ENCODE measurements at regions not wholly inside any gene's neighbourhood (a gene's known extent, or its start where the extent isn't known, plus 50 kb on each side); places are given as distances from the start of the nearest gene placed in this dataset.
A peak's percentile ranks its signal among the peaks of the same experiment; 100 is the strongest.

- POLR2A ChIA-PET: interaction anchor here (0.5 kb wide), 1 partner anchor 899 kb away, joined by 3 read pairs; no protein-coding TSS in a partner anchor
- no TSS peak for BruUV-seq (replicated peaks)
- H3K9me1 ChIP-seq (ENCODE audit: control insufficient read depth, insufficient read depth, low read length): no peaks in the 10 kb centered on the region
- TF ChIP-seq C11orf30 (IDR thresholded peaks at IDR 0.05; ENCODE audit: low read depth): peak; percentile 36; the same call in 1 of the 2 replicates
- TF ChIP-seq ZKSCAN1 (IDR thresholded peaks at IDR 0.05; ENCODE audit: low read depth, low read length): 0 out of 2 replicates have a peak, but pooled peaks have one; percentile 17
- TF ChIP-seq ZBTB7A (IDR thresholded peaks at IDR 0.05; ENCODE audit: borderline replicate concordance, control insufficient read depth, low read depth, low read length): no peak
- no peak for TF ChIP-seq CC2D1A (IDR thresholded peaks at IDR 0.05)
- TF ChIP-seq CEBPG (CRISPR knock-in tag; IDR thresholded peaks at IDR 0.05): 0 out of 2 replicates have a peak, but pooled peaks have one; percentile 6
- TF ChIP-seq CEBPG (tag; conservative IDR thresholded peaks at IDR 0.05 in 1 of 2, IDR thresholded peaks at IDR 0.05 in 1 of 2): no peak
- TF ChIP-seq POLR2AphosphoS2 (IDR thresholded peaks at IDR 0.05; ENCODE audit: low read length): no peak
- TF ChIP-seq NONO (IDR thresholded peaks at IDR 0.05; ENCODE audit: low read depth in 2 of 2, low read length in 1 of 2): no peak
- no peak for TF ChIP-seq PRPF4 (IDR thresholded peaks at IDR 0.05; ENCODE audit: insufficient read depth, low read depth, low read length, poor library complexity, severe bottlenecking)
- TF ChIP-seq MAFG (tag; conservative IDR thresholded peaks at IDR 0.05): peak; percentile 30; the same call in 1 of the 2 replicates
- 0 out of 2 replicates have a peak, but pooled peaks have one; percentile 51 for TF ChIP-seq MITF (IDR thresholded peaks at IDR 0.05)
- TF ChIP-seq, protein P1, sequence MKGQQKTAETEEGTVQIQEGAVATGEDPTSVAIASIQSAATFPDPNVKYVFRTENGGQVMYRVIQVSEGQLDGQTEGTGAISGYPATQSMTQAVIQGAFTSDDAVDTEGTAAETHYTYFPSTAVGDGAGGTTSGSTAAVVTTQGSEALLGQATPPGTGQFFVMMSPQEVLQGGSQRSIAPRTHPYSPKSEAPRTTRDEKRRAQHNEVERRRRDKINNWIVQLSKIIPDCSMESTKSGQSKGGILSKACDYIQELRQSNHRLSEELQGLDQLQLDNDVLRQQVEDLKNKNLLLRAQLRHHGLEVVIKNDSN (CRISPR knock-in tag; IDR thresholded peaks at IDR 0.05): peak; percentile 77
- TF ChIP-seq, protein P2, sequence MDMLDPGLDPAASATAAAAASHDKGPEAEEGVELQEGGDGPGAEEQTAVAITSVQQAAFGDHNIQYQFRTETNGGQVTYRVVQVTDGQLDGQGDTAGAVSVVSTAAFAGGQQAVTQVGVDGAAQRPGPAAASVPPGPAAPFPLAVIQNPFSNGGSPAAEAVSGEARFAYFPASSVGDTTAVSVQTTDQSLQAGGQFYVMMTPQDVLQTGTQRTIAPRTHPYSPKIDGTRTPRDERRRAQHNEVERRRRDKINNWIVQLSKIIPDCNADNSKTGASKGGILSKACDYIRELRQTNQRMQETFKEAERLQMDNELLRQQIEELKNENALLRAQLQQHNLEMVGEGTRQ (CRISPR knock-in tag; IDR thresholded peaks at IDR 0.05): peak; percentile 49
- 0 out of 2 replicates have a peak, but pooled peaks have one; percentile 20 for TF ChIP-seq SOX6 (IDR thresholded peaks at IDR 0.05)
- no peak for TF ChIP-seq ZNF589 (CRISPR knock-in tag; IDR thresholded peaks at IDR 0.05; ENCODE audit: low read depth)
- 0 out of 2 replicates have a peak, but pooled peaks have one; percentile 24 for TF ChIP-seq ZNF24 (IDR thresholded peaks at IDR 0.05)
- TF ChIP-seq NFIC (IDR thresholded peaks at IDR 0.05): no peak
Measured at GRCh38 chr1:38612951-38613350, 246.6 kb downstream of the RRAGC start.

More at GRCh38 chr1:38612951-38613350, 246.6 kb downstream of the RRAGC start:
- ATAC-seq: peak; percentile 70
- no peak overlapping the region for H2AFZ ChIP-seq (ENCODE audit: low read depth, low read length)
- H3K79me2 ChIP-seq (ENCODE audit: control insufficient read depth, insufficient read depth, low read length): no peaks in the 10 kb centered on the region
- intact Hi-C loops (cut with micrococcal nuclease) (no loop called here), in situ Hi-C loops (cut with MboI) (loop anchor here (5.0 kb wide), 1 partner anchor 204 kb away; no protein-coding TSS in a partner anchor)
- DNase-seq (ENCODE audit: extremely low read depth in 1 of 4, low spot score in 3 of 4): peak in 2 of 4 experiments; percentile 42 to 51
- no peak overlapping the region for H3K9ac ChIP-seq (ENCODE audit: insufficient read depth in 1 of 2, low read depth in 2 of 2, low read length in 2 of 2)
- no peak overlapping the region for H3K4me3 ChIP-seq
- H3K4me2 ChIP-seq (ENCODE audit: insufficient read depth, low read length): no peak overlapping the region; the same call in 1 of the 2 replicates
- H4K20me1 ChIP-seq (replicated peaks; ENCODE audit: control insufficient read depth, insufficient read depth, low read length): no peaks in the 10 kb centered on the region
- CTCF ChIA-PET (ENCODE audit: low intra/inter-chr PET ratio): interaction anchor here (0.6 kb wide), 1 partner anchor 76 kb away, joined by 3 read pairs; no protein-coding TSS in a partner anchor
- 8% methylated on average over 6 of the region's 6 CpGs for WGBS (ENCODE audit: insufficient coverage, low coverage, missing lambda C conversion rate)
- no peak overlapping the region for H3K27ac ChIP-seq (ENCODE audit: extremely low read depth, low read depth, low read length)
- H3K27me3 ChIP-seq (ENCODE audit: control insufficient read depth in 2 of 2, insufficient read depth in 2 of 2, low read length in 2 of 2): peaks cover 0 to 5% of the 10 kb centered on the region in 2 experiments; a peak in 1 of 5 replicates
- peaks cover 7 to 18% of the 10 kb centered on the region in 2 experiments; a peak in 4 of 5 replicates for H3K4me1 ChIP-seq (replicated peaks in 1 of 2; ENCODE audit: control insufficient read depth in 2 of 2, insufficient read depth in 2 of 2, low read length in 2 of 2)
- H3K9me3 ChIP-seq (replicated peaks; ENCODE audit: control insufficient read depth, insufficient read depth, low read depth, low read length): no peaks in the 10 kb centered on the region; the same call in 1 of the 2 replicates
- peak; percentile 66 for FAIRE-seq
- H3K36me3 ChIP-seq (ENCODE audit: control insufficient read depth, insufficient read depth, low read length): no peaks in the 10 kb centered on the region

Data from K562 (cell line).